Peyer's patch (tissue), 4 donors: ENCODE measurements at regions not wholly inside any gene's neighbourhood (a gene's known extent, or its start where the extent isn't known, plus 50 kb on each side); places are given as distances from the start of the nearest gene placed in this dataset.

ENCODE experiments used
- DNase-seq, 3 donors: peaks; one replicate each; pipeline ENCODE4 v3.0.0-alpha.2; 2017 to 2019
- H3K27ac ChIP-seq, 4 donors: fragments of 200-600 bp; sonication (generic); one replicate each; pipeline ENCODE4 v1.5.1; 2016 to 2019
- H3K27me3 ChIP-seq, 2 donors: fragments of 200-600 bp; sonication (generic); one replicate each; pipeline ENCODE4 v1.5.1; 2019
- H3K36me3 ChIP-seq, 3 donors: fragments of 200-600 bp; sonication (generic); one replicate each; pipeline ENCODE4 v1.5.1; 2016 to 2019
- H3K4me1 ChIP-seq, 4 donors: fragments of 200-600 bp; sonication (generic); one replicate each; pipeline ENCODE4 v1.5.1; 2016 to 2019
- H3K4me3 ChIP-seq, 4 donors: fragments of 200-600 bp; sonication (generic); 1 replicate in 3 of 4; 2 replicates in 1 of 4; pipeline ENCODE4 v1.5.1; 2016 to 2019; ENCODE audit warnings: mild to moderate bottlenecking in 1 of 4
- H3K9me3 ChIP-seq, 4 donors: fragments of 200-600 bp; sonication (generic); one replicate each; pipeline ENCODE4 v1.5.1; 2016 to 2019; ENCODE audit warnings: mild to moderate bottlenecking in 1 of 4
- CTCF ChIP-seq, 6 experiments: fragments of 450-650 bp in 4 of 6; fragments of 200-600 bp in 2 of 6; sonication (generic) in 1 of 6; IDR thresholded peaks; one replicate each; pipeline ENCODE4 v1.5.1; 2017 to 2019; ENCODE audit warnings: antibody characterized with exemption in 6 of 6, mild to moderate bottlenecking in 3 of 6, moderate library complexity in 1 of 6
- POLR2A ChIP-seq, 2 donors: fragments of 450-650 bp; IDR thresholded peaks; one replicate each; pipeline ENCODE4 v1.5.1; 2017; ENCODE audit warnings: antibody characterized with exemption in 2 of 2, mild to moderate bottlenecking in 2 of 2, moderate library complexity in 2 of 2

GRCh38 chr13:85031771-85032170 lies 767.4 kb downstream of the SLITRK6 start:
- H3K4me1 ChIP-seq: no peaks in the 10 kb centered on the region
- no peak overlapping the region for H3K27ac ChIP-seq
- H3K9me3 ChIP-seq: peaks cover 0 to 9% (median 0%) of the 10 kb centered on the region in 4 donors
- no peaks in the 10 kb centered on the region for H3K36me3 ChIP-seq
- no peak for DNase-seq
- TF ChIP-seq POLR2A (IDR thresholded peaks at IDR 0.05): no peak
- no peak for TF ChIP-seq CTCF (IDR thresholded peaks at IDR 0.05)
- H3K27me3 ChIP-seq: no peaks in the 10 kb centered on the region
- no peak overlapping the region for H3K4me3 ChIP-seq

GRCh38 chr13:85028035-85028434 lies 771.2 kb downstream of the SLITRK6 start:
- TF ChIP-seq POLR2A (IDR thresholded peaks at IDR 0.05) (no peak), CTCF (IDR thresholded peaks at IDR 0.05) (no peak)
- Histone ChIP-seq H3K36me3 (no peaks in the 10 kb centered on the region), H3K27me3 (no peaks in the 10 kb centered on the region), H3K27ac (no peak overlapping the region), H3K4me3 (no peak overlapping the region), H3K9me3 (peaks cover 0 to 7% (median 0%) of the 10 kb centered on the region in 4 donors), H3K4me1 (no peaks in the 10 kb centered on the region)
- no peak for DNase-seq

- DNase-seq: no peak
- H3K9me3 ChIP-seq: no peaks in the 10 kb centered on the region
- no peaks in the 10 kb centered on the region for H3K27me3 ChIP-seq
- H3K4me3 ChIP-seq: no peak overlapping the region
- H3K36me3 ChIP-seq: no peaks in the 10 kb centered on the region
- H3K4me1 ChIP-seq: no peaks in the 10 kb centered on the region
- no peak overlapping the region for H3K27ac ChIP-seq
- TF ChIP-seq POLR2A (IDR thresholded peaks at IDR 0.05) (no peak), CTCF (IDR thresholded peaks at IDR 0.05) (no peak)
Observed at GRCh38 chr13:85019121-85019520, 780.1 kb downstream of the SLITRK6 start.

GRCh38 chr13:85013006-85013405 lies 786.2 kb downstream of the SLITRK6 start:
- no peak for TF ChIP-seq POLR2A (IDR thresholded peaks at IDR 0.05)
- no peak for TF ChIP-seq CTCF (IDR thresholded peaks at IDR 0.05)
- Histone ChIP-seq H3K27ac (no peak overlapping the region), H3K9me3 (no peaks in the 10 kb centered on the region), H3K4me1 (no peaks in the 10 kb centered on the region), H3K27me3 (no peaks in the 10 kb centered on the region), H3K4me3 (no peak overlapping the region), H3K36me3 (no peaks in the 10 kb centered on the region)
- DNase-seq: no peak

- H3K27me3 ChIP-seq: no peaks in the 10 kb centered on the region
- H3K27ac ChIP-seq: no peak overlapping the region
- no peaks in the 10 kb centered on the region for H3K4me1 ChIP-seq
- no peaks in the 10 kb centered on the region for H3K9me3 ChIP-seq
- H3K36me3 ChIP-seq: no peaks in the 10 kb centered on the region
- no peak overlapping the region for H3K4me3 ChIP-seq
- DNase-seq: no peak
- TF ChIP-seq POLR2A (IDR thresholded peaks at IDR 0.05) (no peak), CTCF (IDR thresholded peaks at IDR 0.05) (no peak)
Observed at GRCh38 chr13:85009447-85009846, 789.8 kb downstream of the SLITRK6 start.

GRCh38 chr13:84999252-84999651 lies 800.0 kb downstream of the SLITRK6 start:
- TF ChIP-seq CTCF (IDR thresholded peaks at IDR 0.05): no peak
- no peak for TF ChIP-seq POLR2A (IDR thresholded peaks at IDR 0.05)
- Histone ChIP-seq H3K27me3 (no peaks in the 10 kb centered on the region), H3K4me3 (no peak overlapping the region), H3K36me3 (no peaks in the 10 kb centered on the region), H3K4me1 (no peaks in the 10 kb centered on the region), H3K9me3 (no peaks in the 10 kb centered on the region), H3K27ac (no peak overlapping the region)
- no peak for DNase-seq
